ENCODE measurements at regions not wholly inside any gene's neighbourhood (a gene's known extent, or its start where the extent isn't known, plus 50 kb on each side); places are given as distances from the start of the nearest gene placed in this dataset.

- no peak for TF ChIP-seq RCOR1 (IDR thresholded peaks at IDR 0.05; ENCODE audit: low read depth, low read length)
- TF ChIP-seq PBX3 (IDR thresholded peaks at IDR 0.05), result no peak
- TF ChIP-seq CTCF (IDR thresholded peaks at IDR 0.05), result no peak
- TF ChIP-seq CHD2 (IDR thresholded peaks at IDR 0.05; ENCODE audit: low read length, partially characterized antibody), result no peak
- TF ChIP-seq POLR2A (IDR thresholded peaks at IDR 0.05; ENCODE audit: low read length), result no peak
These were observed 256.6 kb downstream of the MSX2 start for GRCh38 chr5:174980952-174981351.

All from A549 (cell line).